ENCODE measurements at regions not wholly inside any gene's neighbourhood (a gene's known extent, or its start where the extent isn't known, plus 50 kb on each side); places are given as distances from the start of the nearest gene placed in this dataset.

GRCh38 chr2:139963863-139964355 is 1183.7 kb upstream of the NXPH2 start:
- H3K4me2 ChIP-seq (ENCODE audit: low read length): no peak overlapping the region
- H3F3A ChIP-seq (ENCODE audit: insufficient read depth, low read length, poor library complexity, severe bottlenecking): no peaks in the 10 kb centered on the region
- H3K27me3 ChIP-seq (ENCODE audit: insufficient read depth, low read depth, low read length): no peaks in the 10 kb centered on the region
- H3K4me3 ChIP-seq (ENCODE audit: low read length): no peak overlapping the region
- H3K36me3 ChIP-seq (ENCODE audit: insufficient read depth, low read length): no peaks in the 10 kb centered on the region
- H2AFZ ChIP-seq (ENCODE audit: low read depth, low read length): no peak overlapping the region
- no peaks in the 10 kb centered on the region for H4K20me1 ChIP-seq (ENCODE audit: insufficient read depth)
- no peaks in the 10 kb centered on the region for H3K9me2 ChIP-seq (ENCODE audit: insufficient read depth, low read length)
- no peak for TF ChIP-seq REST (IDR thresholded peaks at IDR 0.05; ENCODE audit: borderline replicate concordance)
- TF ChIP-seq MXI1 (conservative IDR thresholded peaks at IDR 0.05; ENCODE audit: poor library complexity, severe bottlenecking): no peak
- TF ChIP-seq RAD21 (conservative IDR thresholded peaks at IDR 0.05): no peak
- TF ChIP-seq EP300 (conservative IDR thresholded peaks at IDR 0.05; ENCODE audit: poor library complexity, severe bottlenecking): no peak
- no peak for TF ChIP-seq EZH2 (IDR thresholded peaks at IDR 0.05; ENCODE audit: borderline replicate concordance, insufficient read depth, low read length, poor library complexity, severe bottlenecking)
- TF ChIP-seq POLR2AphosphoS5 (IDR thresholded peaks at IDR 0.05): no peak
- TF ChIP-seq CTCF (IDR thresholded peaks at IDR 0.05; ENCODE audit: poor library complexity, severe bottlenecking): no peak
- TF ChIP-seq SMC3 (conservative IDR thresholded peaks at IDR 0.05; ENCODE audit: poor library complexity): no peak
- no peak for TF ChIP-seq TAF1 (IDR thresholded peaks at IDR 0.05; ENCODE audit: low read depth)
- H3K79me2 ChIP-seq (replicated peaks; ENCODE audit: insufficient read depth, low read length): no peaks in the 10 kb centered on the region
- no peak overlapping the region for H3K27ac ChIP-seq (ENCODE audit: low read length)
- H3K9me3 ChIP-seq (ENCODE audit: low read length): no peaks in the 10 kb centered on the region
- H3K9ac ChIP-seq (ENCODE audit: low read length): no peak overlapping the region

- TF ChIP-seq EP300 (conservative IDR thresholded peaks at IDR 0.05; ENCODE audit: poor library complexity, severe bottlenecking) (no peak), REST (IDR thresholded peaks at IDR 0.05; ENCODE audit: borderline replicate concordance) (no peak), MXI1 (conservative IDR thresholded peaks at IDR 0.05; ENCODE audit: poor library complexity, severe bottlenecking) (no peak), RAD21 (conservative IDR thresholded peaks at IDR 0.05) (no peak)
- no peaks in the 10 kb centered on the region for H3K36me3 ChIP-seq (ENCODE audit: insufficient read depth, low read length)
- no peak overlapping the region for H3K4me3 ChIP-seq (ENCODE audit: low read length)
- no peak overlapping the region for H3K9ac ChIP-seq (ENCODE audit: low read length)
- H3K4me2 ChIP-seq (ENCODE audit: low read length): no peak overlapping the region
- H4K20me1 ChIP-seq (ENCODE audit: insufficient read depth): no peaks in the 10 kb centered on the region
- no peaks in the 10 kb centered on the region for H3K9me3 ChIP-seq (ENCODE audit: low read length)
- no peak overlapping the region for H2AFZ ChIP-seq (ENCODE audit: low read depth, low read length)
- H3F3A ChIP-seq (ENCODE audit: insufficient read depth, low read length, poor library complexity, severe bottlenecking): no peaks in the 10 kb centered on the region
- no peaks in the 10 kb centered on the region for H3K9me2 ChIP-seq (ENCODE audit: insufficient read depth, low read length)
- no peak overlapping the region for H3K27ac ChIP-seq (ENCODE audit: low read length)
- no peaks in the 10 kb centered on the region for H3K79me2 ChIP-seq (replicated peaks; ENCODE audit: insufficient read depth, low read length)
- no peaks in the 10 kb centered on the region for H3K27me3 ChIP-seq (ENCODE audit: insufficient read depth, low read depth, low read length)
Observed at GRCh38 chr2:139949242-139949972, 1169.2 kb upstream of the NXPH2 start.
